ENCODE measurements at regions not wholly inside any gene's neighbourhood (a gene's known extent, or its start where the extent isn't known, plus 50 kb on each side); places are given as distances from the start of the nearest gene placed in this dataset.
"Not testable (repeated sequence)": the region's sequence is repeated elsewhere in the genome, so short reads cannot be mapped to it uniquely, and the experiment has no call there.

DNA sequence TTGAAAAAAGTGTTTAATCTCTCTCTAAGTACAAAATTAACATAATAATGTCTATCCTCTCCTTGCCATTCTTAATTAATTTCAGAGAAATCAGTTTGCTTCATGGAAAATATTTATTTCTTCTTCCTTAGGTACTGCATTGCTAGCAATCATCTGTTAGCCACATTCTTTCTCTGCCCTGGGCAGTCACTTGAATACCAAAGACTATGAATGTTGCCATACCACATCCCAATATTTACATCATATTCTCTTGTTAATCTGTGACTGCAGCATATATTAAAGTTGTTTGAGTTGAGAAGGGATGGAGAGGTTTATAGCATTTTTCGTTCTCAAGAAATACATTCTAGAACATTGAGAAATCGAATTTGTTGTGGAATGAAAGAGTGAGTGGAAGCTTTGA lies 672.8 kb downstream of the PCDH7 start:
- DNase-seq, result no peak

DNA sequence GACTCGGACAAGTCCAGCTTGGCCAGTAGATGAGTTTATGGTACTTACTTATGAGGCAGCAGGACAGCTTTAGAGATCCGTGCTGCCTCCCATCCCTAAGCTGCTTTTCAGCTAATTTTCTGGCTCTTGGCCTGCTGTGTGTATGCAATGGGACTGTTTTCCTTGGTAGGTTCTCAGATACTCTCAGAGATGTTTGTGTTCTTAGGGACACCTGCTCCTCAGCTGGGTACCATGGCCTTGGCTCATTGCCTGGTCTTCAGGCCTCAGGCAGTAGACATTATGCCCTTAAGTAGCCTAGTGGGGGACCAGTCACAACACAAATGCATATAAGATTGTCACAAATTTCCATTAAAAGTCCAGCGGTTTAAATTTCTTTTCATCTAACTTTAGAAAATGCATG lies 688.0 kb downstream of the PCDH7 start:
- DNase-seq, result no peak

DNA sequence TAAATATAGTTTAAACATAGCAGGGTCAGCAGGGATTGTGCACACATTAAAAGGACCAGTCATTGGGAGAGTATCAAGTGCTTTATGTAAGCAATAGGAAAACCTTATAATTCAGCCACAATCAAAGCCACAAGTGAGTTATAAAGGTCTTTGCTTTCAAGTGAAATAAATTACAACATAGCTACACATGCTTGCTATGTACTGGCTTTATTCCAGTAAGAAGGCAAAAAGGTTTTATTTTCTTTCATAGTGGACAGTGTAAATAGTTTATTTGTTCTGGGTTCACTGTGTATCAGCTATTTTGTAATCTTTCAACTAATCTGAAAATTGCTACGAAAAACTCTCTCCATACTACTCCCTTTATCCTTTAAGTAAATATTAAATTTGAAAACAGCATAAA lies 691.4 kb downstream of the PCDH7 start:
- DNase-seq, result no peak

DNA sequence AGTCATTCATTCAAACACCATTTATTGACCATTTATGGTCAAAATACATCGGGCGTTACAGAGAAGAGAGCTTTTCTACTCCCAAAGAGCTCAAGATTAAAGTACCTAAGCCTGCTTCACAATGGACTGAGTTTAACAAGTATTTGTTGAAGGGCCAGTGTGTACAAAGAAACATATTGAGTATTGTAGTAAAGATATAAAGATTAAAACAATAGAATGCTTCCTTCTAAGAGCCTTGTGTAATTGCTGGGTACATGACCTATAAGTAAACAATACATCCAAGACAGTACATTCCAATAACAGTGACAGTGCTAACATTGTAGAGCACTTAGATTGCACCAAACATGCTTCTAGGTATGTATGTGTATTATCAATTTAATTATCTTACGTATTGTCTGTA lies 695.5 kb downstream of the PCDH7 start:
- no peak for DNase-seq

DNA sequence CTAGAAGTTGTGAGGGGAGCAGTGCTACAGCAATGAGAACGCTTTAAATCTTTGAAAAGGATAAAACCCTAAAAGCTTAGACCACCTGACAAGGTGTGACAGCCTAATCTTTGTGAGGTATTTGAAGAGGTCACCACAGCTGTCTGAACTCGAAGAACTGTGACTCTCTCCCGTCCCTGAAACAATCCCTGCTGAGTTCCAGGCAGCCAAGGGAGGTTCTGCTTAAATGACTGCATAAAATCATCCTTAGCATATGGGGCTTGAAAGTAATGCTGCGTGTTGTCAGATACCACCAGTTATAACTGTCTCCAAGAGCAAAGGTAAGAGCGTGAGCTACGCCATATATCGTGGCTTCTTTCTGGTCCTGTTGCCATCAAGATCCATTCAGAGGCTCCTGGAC lies 696.3 kb downstream of the PCDH7 start:
- DNase-seq, result no peak

DNA sequence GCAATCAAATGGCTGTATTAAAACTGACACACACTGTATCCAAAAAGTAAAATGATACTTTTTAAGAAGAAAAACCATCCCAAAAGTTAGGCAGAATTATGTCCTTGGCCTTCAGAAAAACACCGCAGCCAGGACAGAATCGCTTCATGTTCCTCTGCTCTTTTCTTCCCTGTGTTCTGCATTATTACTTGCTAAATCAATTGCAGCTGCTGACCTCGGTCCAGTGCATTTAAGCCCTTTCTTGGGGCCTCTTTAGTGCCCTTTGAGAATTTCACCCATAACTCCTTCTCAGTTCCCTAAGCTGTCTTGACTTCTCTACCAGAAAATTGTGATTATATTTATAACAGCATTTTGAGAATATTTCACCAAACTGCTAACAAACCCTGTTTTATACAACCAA lies 696.9 kb downstream of the PCDH7 start:
- DNase-seq, result no peak

DNA sequence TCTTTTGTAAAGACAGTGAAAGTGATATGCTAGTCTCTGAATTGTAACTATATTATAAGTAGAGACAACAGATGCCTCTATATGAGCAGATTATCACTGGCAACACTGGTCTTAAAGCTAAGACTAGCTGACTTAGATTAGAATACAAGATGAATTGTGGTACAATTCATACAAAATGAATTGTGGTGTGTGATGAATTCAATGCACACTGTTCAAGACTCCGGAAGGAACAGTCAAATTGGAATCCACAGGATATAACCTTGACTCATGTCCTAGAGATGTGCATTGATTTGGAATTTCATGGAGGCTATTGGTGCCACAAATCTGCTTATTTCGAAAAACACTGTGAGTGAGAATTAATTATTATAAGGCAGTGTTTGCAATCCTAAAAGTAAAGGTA lies 701.8 kb downstream of the PCDH7 start:
- no peak for DNase-seq

DNA sequence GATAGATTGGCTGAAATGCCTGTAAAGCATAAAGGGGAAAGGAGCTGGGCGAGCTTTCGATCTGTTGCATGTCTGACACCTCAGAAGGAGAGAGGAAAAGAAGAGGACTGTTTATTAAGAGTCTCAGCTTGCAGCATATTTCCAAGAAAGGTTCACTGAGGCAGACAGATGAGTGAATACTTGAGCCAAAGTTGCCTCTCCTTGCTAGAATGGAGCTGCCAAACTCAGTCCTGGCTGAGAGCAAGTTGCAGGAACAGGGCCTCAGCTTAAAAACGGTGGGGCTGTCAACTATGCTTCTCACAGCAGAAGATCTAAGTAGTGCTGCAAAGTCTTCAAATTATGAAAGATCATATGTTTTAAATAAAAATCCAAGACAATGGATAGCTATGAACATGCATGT lies 707.5 kb downstream of the PCDH7 start:
- DNase-seq, result no peak

DNA sequence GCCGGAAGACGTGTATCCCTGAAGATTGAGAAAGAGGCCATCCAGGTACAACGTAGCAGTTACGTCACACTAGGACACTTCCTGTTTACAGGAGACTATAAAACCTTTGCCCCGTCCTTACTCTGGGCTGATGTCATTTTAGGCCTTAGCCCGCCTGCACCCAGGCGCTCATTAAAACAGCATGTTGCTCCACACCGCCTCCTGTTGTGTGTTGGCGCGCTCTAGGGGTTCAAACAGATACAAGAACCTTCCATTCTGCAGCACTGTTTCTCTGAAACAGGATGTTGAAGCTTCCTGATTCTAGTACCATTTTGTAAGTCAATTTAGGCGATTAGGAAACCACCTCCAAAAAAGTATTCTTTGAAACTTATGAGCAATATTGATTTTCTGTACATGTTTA lies 722.1 kb downstream of the PCDH7 start:
- DNase-seq, result no peak

DNA sequence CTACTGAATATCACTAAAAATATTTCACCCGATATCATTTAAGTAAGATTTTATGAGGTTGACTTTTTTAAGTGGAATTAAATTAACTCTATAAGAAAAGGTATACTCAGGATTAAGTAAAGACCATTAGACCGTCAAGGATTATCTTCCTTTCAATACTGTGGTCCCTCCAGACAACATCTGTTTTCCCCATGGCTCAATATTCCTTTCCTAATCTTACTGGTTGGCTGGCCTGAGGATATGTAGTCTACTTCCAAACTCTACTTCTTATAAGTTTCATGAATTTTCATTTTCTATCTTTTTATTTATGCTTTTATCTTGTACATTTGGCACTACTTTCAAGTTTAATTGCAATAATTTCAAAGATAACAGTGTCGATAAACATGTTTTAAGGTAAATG lies 725.4 kb downstream of the PCDH7 start:
- no peak for DNase-seq

DNA sequence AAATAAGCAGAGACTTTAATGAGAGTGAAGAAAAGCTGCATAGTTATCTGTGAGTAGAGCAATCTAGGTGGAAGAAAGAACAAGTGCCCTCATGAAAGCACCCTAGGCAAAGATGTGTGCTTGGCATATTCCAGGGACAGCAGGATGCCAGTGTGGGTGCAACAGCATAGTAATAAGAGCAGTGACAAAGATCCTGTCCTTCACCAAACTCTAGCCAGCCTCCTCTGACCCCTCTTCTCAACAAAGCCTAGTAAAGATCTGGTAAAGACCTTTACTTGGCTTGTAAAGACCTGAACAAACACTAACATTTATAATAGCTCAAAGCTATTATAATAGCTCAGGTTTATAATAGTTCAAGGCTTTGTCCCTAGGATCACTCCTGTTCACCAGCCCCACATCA lies 735.4 kb downstream of the PCDH7 start:
- no peak for DNase-seq

DNA sequence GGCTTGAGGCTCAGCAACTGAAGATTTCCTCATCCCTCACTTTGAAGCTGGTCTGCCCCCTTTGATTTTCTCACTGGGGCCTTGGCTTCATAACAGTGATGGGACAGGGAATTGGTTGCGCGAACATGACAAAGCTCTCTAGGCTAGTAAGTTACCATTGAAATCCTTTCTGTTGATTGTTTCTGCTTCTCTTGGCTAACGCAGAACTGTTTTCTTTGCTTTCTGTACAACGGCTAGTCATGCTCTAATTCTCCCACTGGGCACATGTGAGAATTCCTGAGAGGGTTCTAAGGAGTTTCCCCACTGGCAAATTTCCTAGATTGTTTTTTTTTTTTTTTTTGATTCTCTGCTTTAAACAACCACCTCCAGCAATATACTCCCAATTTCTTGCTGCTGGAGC lies 738.6 kb downstream of the PCDH7 start:
- no peak for DNase-seq

DNA sequence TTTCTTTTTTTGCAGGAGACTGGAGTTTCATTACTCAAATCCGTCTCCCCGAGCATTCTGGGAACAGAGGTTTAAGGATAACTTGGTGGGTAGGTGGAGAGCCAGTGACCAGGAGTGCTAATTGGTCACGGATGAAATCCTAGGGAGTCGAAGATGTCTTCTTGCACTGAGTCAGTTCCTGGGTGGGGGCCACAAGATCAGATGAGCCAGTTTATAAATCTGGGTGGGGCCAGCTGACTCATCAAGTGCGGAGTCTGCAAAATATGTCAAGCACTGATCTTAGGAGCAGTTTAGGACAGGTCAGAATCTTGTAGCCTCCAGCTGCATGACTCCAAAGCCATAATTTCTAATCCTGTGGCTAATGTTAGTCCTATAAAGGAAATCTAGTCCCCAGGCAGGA lies 741.3 kb downstream of the PCDH7 start:
- no peak for DNase-seq

DNA sequence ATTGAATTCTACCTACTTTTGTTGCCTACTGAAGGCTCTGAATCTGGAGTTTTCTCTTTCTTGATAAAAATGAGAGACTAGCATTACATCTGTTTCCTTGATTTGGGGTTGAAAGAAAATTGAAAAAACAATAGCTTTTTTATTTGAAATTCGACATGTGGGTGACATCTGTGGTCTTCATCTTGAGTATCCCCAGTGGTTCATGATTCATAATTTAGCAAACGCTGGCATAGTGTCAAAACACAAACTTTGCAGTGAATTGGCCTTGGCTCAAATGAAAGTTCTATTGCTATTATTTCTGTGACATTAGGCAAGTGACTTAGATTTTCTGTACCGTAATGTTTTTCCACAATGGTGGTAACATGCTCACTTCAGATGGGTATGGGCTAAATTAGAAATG lies 747.6 kb downstream of the PCDH7 start:
- no peak for DNase-seq

DNA sequence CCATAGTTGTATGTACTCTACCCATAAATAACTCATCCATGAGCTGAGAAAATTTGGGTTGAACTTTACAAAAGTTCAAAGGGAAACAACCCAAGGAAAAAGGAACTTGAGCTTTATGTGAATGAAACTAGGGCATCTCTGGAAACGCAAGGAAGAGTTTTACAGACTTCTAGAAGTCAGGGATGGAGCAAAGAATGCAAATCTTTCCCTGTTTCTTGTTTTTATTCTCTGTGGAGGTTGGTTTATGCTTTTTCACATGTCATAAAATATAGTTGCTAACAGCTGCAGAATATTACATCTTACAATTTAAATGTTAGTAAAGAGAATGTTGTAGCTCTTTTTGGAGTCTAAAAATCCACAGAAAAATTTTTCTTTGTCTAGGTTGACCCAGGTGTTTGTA lies 754.1 kb downstream of the PCDH7 start:
- DNase-seq, result no peak

DNA sequence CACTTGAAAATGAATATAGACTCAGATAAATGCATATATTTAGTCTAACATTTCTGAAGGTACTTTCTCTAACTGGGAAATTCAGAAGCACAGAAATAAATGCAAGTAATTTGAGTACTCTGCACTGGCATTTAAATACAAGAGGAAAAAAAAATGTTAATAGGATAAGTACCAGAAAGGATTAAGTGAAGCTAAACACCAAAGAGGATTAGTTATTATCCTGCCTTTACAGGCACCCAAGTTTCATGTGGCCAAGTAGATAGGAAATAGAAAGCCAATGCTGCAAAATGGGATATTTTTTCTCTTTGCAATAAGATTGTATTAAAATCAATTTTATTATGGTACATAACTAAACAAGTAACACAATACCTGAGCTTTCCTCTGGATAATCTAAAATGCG lies 762.5 kb downstream of the PCDH7 start:
- no peak for DNase-seq

DNA sequence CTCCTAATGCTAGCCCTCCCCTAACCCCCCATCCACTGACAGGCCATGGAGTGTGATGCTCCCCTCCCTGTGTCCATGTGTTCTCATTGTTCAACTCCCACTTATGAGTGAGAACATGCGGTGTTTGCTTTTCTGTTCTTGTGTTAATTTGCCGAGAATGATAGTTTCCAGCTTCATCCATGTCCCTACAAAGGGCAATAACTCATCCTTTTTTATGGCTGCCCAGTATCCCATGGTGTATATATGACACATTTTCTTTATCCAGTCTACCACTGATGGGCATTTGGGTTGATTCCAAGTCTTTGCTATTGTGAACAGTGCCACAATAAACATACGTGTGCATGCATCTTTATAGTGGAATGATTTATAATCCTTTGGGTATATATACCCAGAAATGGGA lies 779.0 kb downstream of the PCDH7 start:
- not testable (repeated sequence) for DNase-seq

DNA sequence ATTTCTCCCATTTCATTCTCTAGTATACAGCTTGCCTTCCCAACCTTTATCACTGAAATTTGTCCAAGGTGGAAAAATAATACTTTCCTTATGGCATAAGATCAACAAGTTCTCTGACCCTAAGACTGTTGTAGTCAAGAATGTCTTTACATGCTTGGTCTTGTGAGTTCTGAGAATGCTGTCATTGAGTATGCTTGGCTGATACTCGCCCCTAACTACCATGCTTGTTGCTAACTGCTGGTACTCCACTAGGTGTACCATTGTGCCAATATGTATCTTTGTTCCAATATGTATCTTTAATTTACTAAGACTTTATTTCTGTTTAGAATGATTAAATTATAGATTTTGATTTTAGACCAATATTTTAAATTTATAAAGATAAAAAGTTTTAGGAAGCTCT lies 796.4 kb downstream of the PCDH7 start:
- DNase-seq, result no peak

DNA sequence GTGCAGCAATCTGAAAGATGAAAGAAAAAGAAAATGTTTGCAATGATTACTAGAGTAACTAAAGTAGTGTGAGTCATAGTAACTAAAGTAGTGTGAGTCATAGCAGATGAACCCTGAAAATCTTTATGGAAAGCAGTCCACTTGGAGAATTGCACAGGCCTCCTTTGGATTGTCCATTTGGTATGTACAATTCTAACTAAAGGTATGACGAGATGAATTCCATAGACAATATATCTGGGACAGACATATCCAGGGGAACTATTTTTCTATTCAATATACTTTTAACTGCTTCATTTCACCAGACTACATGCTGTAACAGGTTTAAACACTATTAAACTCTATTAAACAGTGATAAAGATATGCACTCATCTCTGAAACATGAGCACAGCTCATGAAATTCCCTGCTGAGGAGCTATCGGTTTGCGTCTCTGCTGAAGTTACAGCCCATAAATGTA lies 798.7 kb downstream of the PCDH7 start:
- no peak for DNase-seq

DNA sequence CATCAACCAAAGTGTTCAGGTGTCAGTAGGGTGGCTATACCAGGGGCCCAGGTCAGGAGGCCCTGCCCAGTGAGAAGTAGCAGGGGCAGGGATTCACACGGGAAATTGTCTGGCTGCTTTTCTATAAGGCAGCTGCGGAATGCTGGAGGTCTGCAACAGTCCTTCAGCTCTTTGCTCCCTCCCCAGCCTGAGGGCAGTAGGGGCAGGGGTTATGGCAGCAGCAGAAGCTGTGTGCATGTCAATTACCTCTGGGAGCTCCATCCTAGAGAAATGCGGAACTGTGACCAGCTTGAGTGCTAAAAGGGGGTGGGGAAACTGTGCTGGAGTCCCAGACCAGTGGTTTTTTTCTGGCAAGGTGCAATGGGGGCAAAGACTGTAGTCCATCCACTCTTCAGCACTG lies 810.4 kb downstream of the PCDH7 start:
- DNase-seq, result no peak

DNA sequence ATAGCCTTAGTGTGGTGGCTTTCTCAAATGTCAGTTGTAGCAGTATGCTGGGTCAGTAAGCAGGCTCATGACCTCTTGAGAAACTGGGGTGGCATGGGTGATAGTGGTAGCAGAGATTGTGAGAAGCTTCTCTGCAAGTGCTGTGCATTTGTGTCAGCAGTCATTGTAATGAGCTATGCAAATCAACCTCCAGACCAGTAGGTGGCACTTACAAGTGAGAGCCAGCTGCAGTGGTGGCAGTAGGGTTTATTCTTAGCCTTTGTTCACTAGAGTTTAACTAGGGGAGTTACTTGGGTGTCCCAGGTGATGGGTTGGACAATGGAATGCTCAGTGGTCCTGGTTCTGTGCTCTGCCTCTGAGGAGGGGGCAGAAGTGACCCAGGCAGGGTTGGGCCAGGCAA lies 818.7 kb downstream of the PCDH7 start:
- DNase-seq, result no peak

DNA sequence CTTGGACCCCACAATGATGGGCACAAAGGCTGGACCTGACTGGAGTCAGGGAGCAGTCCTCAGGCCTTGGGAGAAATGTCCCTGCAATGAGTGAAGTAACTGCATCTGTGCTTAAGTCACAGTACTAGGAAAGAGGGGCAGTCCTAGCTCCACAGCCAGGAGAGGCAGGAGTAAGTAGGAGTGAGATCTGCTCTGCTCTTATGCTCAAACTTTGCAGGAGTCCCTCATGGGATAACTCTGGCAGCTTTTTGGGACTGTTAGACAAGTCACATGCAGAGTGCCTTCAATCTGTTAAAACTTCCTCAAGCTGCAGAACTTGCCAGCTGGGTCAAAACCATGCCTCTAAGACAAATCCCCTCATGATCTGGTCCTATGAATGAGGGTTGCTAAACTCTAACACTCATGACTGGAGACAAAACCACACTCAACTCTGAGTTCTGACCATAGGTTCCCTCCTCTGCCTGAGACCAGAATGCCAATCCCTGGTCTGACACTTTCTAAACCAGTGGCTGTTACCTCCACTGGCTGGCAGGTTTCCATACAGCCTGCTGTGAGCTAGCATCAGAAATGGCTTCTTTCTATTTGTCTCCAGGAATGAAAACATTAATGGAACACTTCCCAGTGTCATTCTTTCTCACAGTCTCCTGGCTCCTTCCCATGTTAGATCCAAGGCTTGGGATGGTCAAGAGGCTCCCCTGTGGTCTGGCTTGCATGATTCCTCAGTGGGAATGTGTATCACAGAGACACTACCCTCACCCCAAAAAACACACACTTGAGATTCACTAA lies 819.3 kb downstream of the PCDH7 start:
- DNase-seq, result no peak

DNA sequence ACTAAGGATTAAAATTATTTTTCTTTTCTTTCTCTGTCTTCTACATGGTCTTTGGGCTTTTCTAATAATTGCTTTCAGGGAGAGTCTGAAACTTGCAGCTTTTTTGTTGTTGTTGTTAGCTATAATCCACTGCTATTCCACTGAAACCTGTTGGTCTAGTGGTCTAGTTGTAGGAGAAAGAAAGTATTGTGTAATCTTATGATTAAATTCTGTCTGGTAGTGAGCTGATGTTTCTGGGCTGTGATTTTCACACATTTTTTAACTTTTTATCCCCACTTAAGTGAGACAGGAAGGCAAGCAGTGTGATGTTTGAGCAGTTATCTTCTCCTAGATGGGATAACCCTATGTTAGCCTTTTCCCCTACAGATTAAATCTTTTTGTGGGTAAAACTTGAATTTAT lies 825.2 kb downstream of the PCDH7 start:
- no peak for DNase-seq

DNA sequence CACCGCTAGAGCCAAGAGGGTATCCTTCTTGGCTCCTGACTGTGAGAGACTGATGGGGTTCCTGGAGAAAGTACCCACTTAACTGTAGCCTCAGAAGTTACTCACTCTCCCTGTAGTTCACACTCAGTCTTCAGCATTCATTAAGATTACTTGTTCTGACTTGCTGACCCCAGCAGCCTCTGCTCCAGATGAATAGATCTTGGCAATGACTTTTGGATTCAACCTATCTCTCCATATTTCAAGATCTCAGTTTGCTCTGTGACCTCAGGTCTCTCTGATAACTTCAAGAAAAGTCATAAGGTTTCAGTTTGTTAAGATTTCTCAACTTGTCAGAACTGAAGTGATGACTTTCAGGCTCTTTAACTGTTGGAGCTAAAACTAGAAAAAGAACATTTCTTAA lies 825.6 kb downstream of the PCDH7 start:
- DNase-seq, result no peak

DNA sequence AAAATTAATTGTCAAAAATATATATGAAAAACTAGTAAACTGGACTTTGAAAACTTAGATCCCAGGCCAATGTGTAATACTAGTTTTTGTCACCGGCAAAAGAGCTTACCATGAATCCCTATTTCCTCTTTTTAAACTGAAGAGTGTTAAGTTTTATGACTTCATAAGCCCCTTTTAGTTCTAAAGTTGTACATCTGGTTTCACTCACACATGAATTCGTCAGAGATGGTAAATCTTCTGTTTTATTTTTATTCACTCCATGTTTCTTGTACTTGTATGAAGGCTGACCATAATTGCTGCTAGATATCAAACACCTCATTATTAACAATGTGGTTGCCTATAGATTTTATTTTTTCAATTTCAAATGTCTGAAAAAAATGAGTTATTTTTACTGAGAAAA lies 827.9 kb downstream of the PCDH7 start:
- no peak for DNase-seq

DNA sequence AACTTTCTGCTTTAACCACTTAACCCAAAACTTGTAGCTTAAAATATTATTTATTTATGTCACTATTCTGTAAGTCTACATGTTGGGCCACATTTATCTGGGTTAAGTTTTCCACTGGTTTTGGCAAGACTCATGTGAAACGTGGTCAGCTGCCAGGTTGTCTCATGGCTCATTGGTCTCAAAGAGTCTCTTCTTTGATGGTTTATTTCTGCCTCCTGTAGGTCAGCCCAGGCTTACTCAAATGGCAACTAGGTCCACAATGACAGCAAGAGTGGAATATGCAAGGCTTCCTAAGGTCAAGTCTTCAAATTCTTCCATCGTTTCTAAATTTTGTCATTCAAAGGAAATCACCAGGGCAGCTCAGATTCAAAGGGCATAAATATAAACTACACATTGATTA lies 828.7 kb downstream of the PCDH7 start:
- no peak for DNase-seq

All from stimulated activated CD8-positive, alpha-beta memory T cell treated with anti-CD3 and anti-CD28 coated beads, Interleukin-4, amount 100 ng/mL, for 48 hours (primary cell).